NCI-H2227 treated with DMSO at 0.1 percent for 48 hours (cell line): ENCODE measurements at regions not wholly inside any gene's neighbourhood (a gene's known extent, or its start where the extent isn't known, plus 50 kb on each side); places are given as distances from the start of the nearest gene placed in this dataset.

Experiments
- DNase-seq: peaks from one replicate; lab custom pipeline; 2025; lab: John Stamatoyannopoulos, UW

DNA sequence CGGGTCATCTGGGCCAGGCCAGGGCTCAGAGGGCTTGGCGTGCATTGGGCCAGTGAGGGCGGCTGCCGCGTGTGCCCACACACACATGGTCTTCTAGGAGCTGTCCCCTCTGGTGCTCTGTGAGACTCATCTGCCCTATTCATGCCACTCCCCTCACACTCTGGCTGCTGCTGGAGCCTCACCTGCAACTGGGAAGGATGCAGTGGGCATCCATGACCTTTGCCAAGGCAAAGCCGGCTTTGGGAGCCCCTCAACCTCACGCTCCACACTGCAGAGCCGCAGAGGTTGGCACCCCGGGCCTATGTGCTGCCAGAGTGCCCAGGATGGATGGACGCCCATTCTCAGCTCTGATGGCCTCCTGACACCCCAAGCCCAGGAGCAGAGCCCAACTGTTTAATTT is 330.2 kb upstream of the SALL3 start:
- no peak for DNase-seq

- DNase-seq: no peak
These were observed 328.7 kb upstream of the SALL3 start for GRCh38 chr18:78650926-78651325.

DNA sequence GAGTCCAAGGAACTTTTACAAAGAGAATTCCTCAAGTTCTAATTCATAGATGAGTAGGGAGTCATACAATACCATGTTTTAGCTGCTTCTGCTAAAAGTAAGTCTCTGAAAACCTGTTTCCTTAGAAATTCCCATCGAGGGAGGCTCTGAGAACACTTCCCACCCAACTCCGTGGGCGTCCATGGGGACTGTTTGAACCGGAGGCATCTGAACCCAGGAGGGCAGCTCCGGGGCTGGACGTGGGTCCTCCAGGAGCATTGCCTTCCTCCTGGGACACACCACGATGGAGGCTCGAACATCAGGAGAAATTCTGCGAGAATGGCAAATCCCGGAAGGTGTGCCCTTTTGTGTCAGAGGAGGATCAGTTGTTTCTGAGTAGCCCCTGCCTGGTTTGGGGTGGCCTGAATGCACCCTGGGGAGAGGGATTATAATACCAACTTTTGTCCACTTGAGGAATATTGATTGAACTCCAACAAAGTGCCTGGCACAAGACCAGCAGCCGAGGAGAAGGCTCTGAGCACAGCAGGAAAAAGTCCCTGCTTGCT is 327.5 kb upstream of the SALL3 start:
- no peak for DNase-seq

DNA sequence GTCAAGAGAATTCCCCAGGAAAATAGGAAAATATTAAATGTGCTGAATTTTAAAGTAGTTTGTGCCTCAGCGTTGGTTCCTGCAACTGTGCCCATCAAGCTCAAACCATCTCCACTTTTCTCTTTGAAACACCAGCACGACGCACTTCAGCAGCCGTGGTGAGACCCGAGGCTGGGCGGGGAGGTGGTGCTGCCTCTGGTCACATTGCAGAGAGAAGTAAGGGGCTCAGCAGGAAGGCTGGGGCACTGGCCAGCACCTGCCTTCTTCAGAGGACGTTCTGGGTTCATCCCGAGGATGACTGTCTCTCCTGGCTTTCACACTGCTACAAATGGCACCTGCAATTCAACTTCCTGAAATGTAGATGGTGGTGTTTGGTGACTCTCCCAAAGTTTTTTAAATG is 323.7 kb upstream of the SALL3 start:
- no peak for DNase-seq

DNA sequence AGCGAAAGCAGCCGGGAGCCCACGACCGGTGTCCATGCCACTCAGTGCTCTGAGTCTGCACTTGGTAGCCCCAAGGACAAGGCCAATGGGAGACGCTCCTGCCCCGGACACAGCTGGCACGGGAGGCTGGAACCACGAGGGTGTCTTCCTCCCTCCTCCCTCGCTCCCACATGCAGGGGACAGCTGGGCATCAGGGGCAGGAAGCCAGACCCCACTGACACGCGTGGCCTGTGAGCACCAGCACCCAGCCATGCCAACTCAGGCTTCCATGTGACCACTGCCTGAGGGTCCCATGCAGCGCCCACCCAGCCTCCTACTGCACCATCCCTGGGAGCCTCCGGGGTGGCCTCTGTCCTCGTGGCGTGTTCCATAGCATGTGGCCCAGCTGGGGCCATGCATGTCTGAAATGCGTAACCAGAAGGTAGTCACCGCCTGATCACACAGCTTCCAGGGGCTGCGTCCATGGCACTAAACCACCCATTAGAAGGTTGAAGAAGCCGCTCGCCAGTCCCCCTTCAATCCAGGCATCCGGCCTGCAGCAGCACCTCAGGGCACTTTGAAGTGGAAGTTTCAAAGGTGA is 323.2 kb upstream of the SALL3 start:
- no peak for DNase-seq

DNA sequence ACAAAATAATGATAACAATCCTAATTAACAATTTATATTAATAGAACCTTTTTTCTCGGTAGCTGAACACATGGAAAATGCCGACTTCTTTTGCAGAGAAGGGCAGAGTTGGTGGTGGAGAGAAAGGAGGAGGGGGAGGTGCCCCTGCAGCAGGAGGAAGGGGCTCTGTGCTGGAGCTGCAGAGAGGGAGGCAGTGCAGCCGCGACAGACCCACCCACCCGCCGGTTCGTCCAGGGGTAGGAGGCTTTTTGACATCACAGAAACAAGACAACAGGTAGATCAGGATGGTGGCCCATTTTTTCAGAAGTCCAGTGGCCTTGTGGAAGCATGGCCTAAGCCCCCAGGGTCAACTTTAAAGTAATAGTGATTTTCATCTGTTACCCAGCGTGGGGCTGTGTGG is 321.1 kb upstream of the SALL3 start:
- DNase-seq: no peak

GRCh38 chr18:78659057-78659456 is 320.6 kb upstream of the SALL3 start:
- no peak for DNase-seq

GRCh38 chr18:78659748-78660147 is 319.9 kb upstream of the SALL3 start:
- no peak for DNase-seq

GRCh38 chr18:78660311-78660710 is 319.3 kb upstream of the SALL3 start:
- no peak for DNase-seq

DNA sequence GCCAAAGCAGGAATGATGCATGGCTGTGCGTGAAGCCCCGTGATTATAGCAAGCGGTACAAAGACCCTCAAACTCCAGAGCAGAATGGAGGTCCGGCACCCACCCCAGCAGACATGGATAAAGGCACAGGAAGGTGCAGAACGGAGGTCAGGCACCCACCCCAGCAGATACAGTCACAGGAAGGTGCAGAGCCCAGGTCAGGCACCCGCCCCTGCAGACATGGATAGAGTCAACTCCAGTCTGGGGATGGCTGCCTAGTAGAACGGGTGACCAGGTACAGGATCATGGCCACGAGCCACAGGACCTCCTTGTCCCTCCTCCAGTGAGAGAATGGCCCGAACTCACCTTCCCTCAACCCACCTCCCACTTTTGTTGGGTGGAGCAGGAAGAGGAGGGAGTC is 318.3 kb upstream of the SALL3 start:
- no peak for DNase-seq

GRCh38 chr18:78662879-78663278 is 316.7 kb upstream of the SALL3 start:
- no peak for DNase-seq

GRCh38 chr18:78664048-78664447 is 315.6 kb upstream of the SALL3 start:
- DNase-seq: no peak

DNA sequence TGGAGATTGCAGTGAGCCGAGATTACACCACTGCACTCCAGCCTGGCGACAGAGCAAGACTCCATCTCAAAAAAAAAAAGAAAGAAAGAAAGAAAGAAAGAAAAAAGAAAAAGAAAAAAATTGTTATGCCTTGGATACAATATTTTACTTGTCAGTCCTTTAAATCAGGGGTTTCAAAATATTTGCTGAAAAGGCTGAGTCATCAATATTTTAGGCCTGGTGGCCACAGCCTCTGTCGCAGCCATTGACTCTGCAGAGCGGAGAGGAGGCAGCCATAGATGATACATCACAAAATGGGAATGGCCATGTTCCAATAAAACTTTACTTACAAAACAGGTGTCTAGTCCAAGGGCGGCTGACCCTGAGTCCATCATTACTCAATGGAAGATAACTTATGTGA is 314.8 kb upstream of the SALL3 start:
- DNase-seq: no peak

DNA sequence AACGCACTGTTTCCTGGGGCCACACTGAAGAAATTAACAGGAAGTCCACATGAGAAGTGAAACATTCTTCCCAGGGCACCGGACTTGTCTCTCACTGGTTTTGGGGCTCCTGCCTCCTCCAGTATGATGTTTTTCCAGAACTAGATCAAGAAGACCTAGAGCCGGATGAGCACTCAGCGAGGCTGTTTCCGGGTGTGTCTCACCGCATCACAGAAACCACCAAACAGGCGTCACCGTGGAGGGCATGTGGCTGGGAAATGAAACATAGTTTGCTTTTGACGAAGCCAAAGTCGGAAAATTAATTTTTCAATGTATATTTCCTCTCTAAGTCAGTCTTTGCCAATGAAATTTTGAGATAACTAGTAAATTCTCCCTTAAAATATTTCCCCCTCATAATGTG is 314.0 kb upstream of the SALL3 start:
- no peak for DNase-seq

DNA sequence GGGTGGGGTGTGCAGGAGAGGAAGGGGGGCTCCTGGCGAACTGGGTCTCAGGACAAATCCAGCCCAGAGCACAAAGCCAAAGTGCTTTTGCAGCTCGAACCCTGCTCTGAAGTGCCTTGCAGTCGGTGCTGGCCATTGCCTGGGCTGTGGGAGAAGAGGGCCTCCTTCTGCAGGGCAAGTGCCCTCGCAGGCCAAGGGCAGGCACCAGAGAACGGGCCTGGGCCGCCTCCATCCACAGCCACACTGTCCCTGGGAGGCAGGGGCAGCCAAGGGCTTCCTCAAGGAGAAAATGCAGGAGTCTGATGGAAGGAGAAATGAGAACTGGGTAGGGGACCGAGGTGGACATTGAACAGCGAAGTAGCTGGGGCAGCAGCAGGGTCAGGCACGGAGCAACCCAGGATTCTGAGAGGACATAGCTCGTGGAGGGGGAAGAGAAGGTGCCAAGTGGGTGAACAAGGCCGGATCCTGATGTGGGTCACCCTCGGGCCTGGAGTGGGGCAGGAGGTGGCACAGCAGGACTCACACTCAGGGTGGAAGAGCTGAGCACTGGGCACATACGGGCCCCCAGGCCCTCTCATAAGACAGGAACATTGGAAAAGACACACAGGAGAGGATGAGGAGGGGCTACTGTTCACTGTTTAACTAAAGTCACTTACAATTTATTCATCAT is 312.8 kb upstream of the SALL3 start:
- no peak for DNase-seq

GRCh38 chr18:78670778-78671391 is 308.7 kb upstream of the SALL3 start:
- DNase-seq: no peak

DNA sequence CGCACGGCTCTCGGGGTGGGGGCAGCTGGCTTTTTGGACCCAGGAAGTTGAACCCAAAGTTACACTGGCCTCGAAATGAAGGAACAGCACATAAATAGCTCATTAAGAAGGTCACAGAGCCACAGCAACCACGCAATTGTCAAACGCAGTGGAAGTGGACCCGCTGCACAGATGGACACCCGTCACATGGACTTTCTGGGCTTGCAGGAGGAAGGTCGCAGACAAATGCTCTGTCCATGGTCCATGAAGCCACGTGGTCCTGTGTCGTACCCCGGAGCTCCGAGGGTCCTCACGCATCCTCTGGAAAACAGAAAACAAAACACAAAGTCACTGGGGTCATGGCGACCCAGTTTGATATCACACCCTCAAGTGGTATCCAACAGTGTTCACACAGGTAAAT is 308.1 kb upstream of the SALL3 start:
- DNase-seq: no peak

DNA sequence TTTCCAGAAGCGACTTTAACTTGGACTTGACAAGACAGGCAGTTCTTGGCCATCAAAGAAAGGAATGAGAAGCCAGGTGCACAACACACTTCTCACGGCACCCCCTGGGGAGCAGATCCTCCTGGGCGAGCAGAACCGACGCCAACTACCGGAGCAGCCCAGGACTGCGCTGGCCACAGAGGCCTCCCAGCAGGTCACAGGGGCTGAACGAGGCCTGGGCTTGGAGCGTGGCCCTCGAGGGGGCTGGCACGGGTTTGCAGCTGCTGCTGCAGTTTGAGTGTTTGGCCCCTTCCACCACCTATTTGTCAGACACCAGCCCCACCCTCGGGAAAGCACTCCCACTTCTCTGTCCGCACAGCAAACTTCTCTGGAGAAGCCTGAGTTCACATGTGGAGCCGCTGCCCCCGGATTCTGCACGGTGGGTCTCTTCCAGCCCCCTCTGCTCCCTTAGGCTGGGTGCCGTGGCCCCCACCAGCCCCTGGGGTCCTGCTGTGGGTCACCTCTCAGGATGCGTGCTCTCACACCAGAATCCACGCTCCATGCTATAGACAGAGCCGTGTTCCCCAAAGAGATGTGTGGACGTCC is 306.7 kb upstream of the SALL3 start:
- DNase-seq: no peak

- DNase-seq: no peak
These were observed 305.9 kb upstream of the SALL3 start for GRCh38 chr18:78673516-78674321.

GRCh38 chr18:78675231-78675630 is 304.4 kb upstream of the SALL3 start:
- no peak for DNase-seq

DNA sequence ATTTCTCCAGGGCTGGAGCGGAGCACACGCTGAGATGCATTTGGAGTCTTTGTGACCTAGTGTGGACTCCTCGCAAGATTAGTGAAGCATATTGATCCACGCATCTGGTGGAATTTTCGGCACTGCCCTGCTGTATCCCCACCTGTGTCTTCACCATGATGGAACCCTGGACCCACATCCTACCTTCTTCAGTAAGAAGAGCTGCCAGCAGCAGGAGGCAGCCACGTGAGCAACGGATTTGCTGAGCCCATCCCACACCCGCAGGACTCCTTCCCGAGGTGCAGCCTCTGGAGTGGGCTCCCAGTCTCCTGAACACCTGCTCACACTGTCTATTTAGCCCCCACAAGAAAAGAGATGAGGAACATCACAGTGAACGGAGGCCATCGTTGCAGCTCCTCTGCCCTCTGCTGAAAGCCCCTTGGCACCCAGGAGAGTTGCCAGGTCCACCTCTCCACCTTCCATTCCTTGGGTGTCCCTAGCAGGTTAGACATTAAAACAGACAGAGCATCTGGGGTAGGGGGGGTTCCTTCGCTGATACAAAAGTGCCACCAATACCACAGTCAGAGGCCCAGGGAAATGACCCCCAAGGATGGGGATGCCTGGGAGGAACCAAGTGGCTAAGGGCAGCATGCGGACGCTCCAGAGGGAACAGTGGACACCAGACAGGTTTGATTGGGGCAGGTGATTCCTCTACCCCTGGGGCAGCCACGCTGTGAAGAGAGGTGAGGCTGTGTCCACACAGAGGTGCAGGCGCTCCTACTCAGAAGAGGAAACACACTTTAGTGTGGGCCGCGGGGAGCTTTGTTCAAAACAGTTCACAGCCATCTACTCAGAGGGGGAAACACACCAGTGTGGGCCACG is 302.8 kb upstream of the SALL3 start:
- no peak for DNase-seq
